ENCODE measurements at regions not wholly inside any gene's neighbourhood (a gene's known extent, or its start where the extent isn't known, plus 50 kb on each side); places are given as distances from the start of the nearest gene placed in this dataset.
"Not testable (repeated sequence)": the region's sequence is repeated elsewhere in the genome, so short reads cannot be mapped to it uniquely, and the experiment has no call there.

GRCh38 chr7:54153462-54153861 lies 388.7 kb upstream of the VSTM2A start:
- DNase-seq = no peak

- no peak for DNase-seq
Observed at GRCh38 chr7:54159088-54159487, 383.1 kb upstream of the VSTM2A start.

- DNase-seq = no peak
Observed at GRCh38 chr7:54161621-54162020, 380.6 kb upstream of the VSTM2A start.

DNA sequence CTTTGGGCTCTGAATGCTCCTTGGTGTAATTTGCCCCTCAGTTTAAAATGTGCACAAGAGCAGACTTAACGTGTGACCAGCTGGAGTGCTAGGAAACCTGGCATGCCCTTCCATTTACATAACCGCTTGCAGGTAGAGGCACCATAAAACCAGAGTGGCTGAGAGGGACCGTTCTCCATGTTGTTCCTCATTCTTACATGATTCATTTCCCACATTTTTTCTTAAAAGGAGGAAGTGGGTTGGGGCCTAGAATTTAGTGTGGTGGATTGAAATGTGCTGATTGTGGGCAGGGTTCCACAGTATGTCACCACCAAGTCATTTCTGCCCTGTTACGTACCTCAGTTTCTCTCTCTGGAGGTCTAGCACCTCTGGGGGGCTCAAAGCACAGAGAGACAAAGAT lies 375.8 kb upstream of the VSTM2A start:
- DNase-seq = no peak

DNA sequence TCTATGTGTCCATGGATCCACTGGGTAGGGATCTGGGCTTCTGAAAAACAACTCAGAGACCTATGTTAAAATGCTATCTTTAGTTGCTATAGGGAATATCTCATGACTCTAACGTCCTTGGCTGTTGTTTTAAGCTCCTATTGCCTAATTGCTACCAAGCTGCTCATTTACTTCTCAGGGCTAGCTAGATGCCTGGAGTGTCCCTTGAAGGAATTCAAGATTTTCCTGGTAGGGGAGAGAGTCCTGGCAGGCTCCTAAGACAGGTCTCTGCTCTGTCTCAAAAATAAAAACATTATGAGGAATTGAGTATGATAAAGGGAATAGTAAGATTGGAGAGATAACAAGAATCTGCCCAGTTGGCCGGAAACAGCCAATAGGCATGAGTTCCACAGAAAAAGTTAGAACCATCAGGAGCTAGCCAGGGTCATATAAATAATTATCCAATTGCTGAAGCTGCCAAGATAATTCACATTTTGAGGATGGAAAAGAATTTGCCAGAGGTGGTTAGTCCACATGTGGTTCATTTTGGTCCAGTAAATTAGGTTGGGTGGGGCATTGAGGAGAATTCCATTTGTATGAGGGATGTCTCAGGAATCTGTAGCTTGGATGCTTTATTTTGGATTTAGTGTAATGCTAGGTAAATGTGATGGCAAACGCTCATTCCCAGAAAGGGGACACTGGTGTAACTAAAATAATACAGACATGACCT lies 362.7 kb upstream of the VSTM2A start:
- no peak for DNase-seq

GRCh38 chr7:54180796-54181195 lies 361.4 kb upstream of the VSTM2A start:
- DNase-seq = no peak

GRCh38 chr7:54183055-54183454 lies 359.1 kb upstream of the VSTM2A start:
- DNase-seq = no peak

- DNase-seq = no peak
Observed at GRCh38 chr7:54186336-54186735, 355.8 kb upstream of the VSTM2A start.

DNA sequence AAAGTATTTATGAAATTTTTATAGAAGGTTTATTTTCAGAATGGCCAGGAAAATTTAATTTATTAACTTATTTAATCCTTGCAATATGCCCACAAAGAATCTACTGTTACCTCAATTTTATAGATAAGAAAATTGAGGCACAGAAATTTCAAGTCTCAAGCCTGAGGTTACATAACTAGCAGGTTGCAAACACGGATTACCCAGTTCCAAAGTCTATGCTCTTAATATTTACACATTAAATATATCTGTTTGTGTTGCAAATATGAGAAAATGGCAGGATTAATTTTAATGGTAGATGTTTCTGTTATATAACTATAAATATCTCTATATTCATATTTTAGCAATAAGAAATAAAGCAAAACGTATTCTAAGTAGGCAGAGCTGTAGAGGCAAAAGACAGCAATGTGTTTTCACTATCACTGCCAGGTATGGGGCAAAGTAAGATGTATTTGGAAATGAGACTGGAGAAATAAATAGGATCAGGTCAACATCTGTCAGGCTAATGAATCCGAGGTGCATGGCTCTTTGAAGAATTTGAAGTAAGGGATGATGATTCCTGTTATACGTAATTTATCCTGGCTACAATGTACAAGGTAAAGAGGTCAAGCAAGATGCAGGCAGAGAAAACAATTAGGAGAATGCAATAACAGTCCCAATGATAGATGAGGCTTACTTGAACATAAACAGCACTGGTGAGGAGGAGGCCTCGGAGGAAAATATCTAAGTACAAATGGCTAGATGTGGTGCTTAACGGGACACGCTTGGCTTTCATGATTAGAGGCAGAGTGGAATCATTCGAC lies 354.1 kb upstream of the VSTM2A start:
- no peak for DNase-seq

GRCh38 chr7:54188843-54189242 lies 353.3 kb upstream of the VSTM2A start:
- no peak for DNase-seq

- no peak for DNase-seq
Observed at GRCh38 chr7:54189330-54189729, 352.8 kb upstream of the VSTM2A start.

DNA sequence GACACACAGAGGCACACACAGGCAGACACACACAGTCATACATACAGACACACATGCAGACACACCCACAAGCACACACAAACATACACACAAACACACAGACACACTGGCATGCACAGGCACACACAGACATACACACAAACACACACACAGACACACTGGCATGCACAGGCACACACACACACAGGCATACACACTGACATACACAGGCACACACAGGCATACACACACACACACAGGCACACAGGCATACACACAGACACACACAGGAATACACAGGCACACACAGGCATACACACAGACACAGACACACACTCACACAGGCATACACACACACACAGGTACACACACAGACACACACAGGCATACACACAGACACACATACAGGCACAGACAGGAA lies 340.7 kb upstream of the VSTM2A start:
- no peak for DNase-seq

GRCh38 chr7:54215424-54215823 lies 326.8 kb upstream of the VSTM2A start:
- no peak for DNase-seq

- DNase-seq = not testable (repeated sequence)
Observed at GRCh38 chr7:54226030-54226429, 316.1 kb upstream of the VSTM2A start.

GRCh38 chr7:54242776-54243175 lies 299.4 kb upstream of the VSTM2A start:
- no peak for DNase-seq

DNA sequence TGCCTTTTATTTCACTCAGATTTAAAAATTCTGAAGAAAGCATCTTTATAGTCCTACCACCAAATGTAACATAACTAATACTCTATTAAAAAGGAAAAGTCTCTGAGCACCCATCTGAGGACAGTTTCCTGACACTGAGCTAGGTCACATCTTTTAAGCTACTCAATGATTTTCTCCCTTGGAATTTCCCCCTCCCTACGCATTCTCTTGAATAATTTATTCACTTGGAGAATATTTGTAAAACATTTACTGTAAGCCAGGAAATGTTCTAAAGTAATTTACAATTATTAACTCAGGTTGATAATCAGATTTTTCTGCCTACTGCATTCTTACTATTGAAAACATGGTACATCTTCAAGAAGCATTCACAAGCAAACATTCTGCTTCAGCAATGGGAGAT lies 297.2 kb upstream of the VSTM2A start:
- DNase-seq = no peak

DNA sequence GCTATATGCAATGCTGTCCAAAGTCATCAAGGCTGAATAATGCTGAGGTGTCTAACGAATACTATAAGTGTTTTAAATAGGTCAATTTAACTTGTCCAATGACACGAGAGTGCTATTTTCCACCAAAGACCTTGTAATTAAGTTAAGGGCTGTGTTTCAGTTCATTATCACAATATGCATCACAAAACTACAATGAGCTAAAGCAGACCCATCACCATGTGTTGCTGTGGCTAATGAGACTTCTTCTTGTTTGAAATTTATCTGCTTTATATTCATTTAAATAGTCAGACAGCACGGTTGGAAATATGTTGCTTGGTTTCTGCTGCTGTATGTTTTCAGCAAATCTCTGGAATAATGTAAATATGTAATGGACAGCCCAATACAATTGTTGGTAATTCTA lies 292.5 kb upstream of the VSTM2A start:
- no peak for DNase-seq

DNA sequence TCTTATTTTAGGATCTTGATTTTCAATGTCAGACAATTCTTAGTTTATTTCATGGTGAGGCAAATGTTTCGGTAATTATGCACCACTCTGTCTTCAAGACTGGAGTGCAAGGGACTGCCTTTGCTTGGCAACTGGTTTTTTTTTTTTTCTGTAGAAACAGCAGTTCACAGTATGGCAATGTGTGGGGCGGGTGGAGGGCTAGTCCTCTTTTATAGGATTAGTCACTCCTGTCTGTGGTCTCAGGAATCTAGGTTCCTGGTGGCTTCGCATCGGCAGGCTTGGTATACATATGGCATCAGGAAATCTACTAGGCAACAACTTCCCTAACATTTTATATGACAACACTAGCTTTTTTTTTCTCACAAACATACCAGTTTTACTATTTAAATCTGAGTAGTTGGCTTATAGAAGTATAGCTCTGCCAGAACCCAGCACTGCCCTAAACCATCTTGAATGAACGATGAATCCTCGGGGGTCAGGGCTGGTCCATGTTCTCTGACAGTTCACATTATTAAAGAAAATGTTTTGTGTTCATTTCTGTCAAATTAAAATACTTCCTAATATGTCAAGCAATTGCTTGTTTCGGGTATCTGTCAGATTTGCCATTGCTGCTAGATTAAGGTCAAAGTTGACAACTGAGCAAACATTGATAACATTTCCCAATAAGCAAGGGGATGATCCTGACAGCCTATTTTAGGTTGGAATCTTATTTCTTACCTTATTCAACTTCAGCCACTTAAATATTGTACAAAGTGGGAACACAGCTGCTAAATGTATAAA lies 289.7 kb upstream of the VSTM2A start:
- DNase-seq = no peak

- DNase-seq = no peak
Observed at GRCh38 chr7:54253036-54253373, 289.2 kb upstream of the VSTM2A start.

DNA sequence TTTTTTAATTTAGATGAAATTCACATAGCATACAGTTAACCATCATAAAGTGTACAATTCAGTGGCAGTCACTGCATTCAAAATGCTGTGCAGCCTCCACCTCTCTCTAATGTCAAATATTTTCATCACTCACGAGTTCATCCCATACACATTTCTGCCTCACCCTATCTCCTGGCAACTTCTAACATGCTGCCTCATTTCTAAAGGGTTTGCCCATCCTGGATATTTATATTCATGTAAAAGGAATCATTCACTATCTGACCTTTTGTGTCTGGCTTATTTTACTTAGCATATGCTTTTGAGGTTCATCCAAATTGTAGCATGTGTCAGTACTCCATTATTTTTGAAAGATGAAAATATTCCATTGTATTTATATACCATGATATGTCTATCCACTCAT lies 286.9 kb upstream of the VSTM2A start:
- DNase-seq = no peak

GRCh38 chr7:54259185-54259584 lies 283.0 kb upstream of the VSTM2A start:
- DNase-seq = no peak

DNA sequence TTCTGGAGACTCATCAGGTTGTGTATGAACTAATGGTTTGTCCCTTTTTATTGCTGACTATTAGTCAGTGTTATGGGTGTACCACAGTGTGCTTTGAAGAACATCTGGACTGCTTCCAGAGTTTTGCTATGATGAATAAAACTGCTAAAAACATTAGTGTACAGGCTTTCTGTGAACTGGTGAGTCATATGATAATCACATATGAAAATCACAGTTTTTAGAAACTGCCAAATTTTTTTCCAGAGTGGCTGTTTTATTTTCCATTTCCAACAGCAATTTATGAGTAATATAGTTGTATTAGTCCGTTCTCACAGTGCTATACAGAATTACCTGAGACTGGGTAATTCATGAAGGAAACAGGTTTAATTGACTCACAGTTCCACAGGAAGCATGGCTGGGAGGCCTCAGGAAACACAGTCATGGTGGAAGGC lies 281.2 kb upstream of the VSTM2A start:
- no peak for DNase-seq

- DNase-seq = no peak
Observed at GRCh38 chr7:54278847-54279246, 263.3 kb upstream of the VSTM2A start.

Data from activated CD4-positive, alpha-beta T cell treated with anti-CD3 and anti-CD28 coated beads, Interleukin-2, amount 50 U/mL, for 16 hours (primary cell).